GM20000 (cell line): ENCODE measurements at regions not wholly inside any gene's neighbourhood (a gene's known extent, or its start where the extent isn't known, plus 50 kb on each side); places are given as distances from the start of the nearest gene placed in this dataset.

ENCODE experiments used
- DNase-seq: peaks from one replicate; pipeline ENCODE4 v3.0.0; 2012; ENCODE audit warnings: low spot score
- CTCF ChIP-seq: IDR thresholded peaks from 2 replicates; pipeline ENCODE4 v1.5.1; 2012; ENCODE audit warnings: mild to moderate bottlenecking, control low read depth; ENCODE audit errors: extremely low read depth, missing control alignments

- no peak for TF ChIP-seq CTCF
- no peak for DNase-seq
Observed at GRCh38 chr12:127640181-127640886, 626.6 kb upstream of the TMEM132C start.

GRCh38 chr12:127642208-127642607 is 624.8 kb upstream of the TMEM132C start:
- TF ChIP-seq CTCF, result no peak

GRCh38 chr12:127648321-127648720 is 618.6 kb upstream of the TMEM132C start:
- TF ChIP-seq CTCF, result no peak
- DNase-seq, result no peak

More at GRCh38 chr12:127642208-127642607, 624.8 kb upstream of the TMEM132C start:
- no peak for DNase-seq

- DNase-seq, result no peak
- TF ChIP-seq CTCF, result no peak
Observed at GRCh38 chr12:127649961-127650360, 617.0 kb upstream of the TMEM132C start.

GRCh38 chr12:127650626-127651025 is 616.3 kb upstream of the TMEM132C start:
- TF ChIP-seq CTCF, result no peak
- DNase-seq, result no peak

GRCh38 chr12:127652281-127652680 is 614.7 kb upstream of the TMEM132C start:
- no peak for TF ChIP-seq CTCF
- no peak for DNase-seq

GRCh38 chr12:127654383-127654985 is 612.5 kb upstream of the TMEM132C start:
- no peak for DNase-seq
- TF ChIP-seq CTCF, result no peak
